COR-L47 (cell line): ENCODE measurements at regions not wholly inside any gene's neighbourhood (a gene's known extent, or its start where the extent isn't known, plus 50 kb on each side); places are given as distances from the start of the nearest gene placed in this dataset.
"Not testable (repeated sequence)": the region's sequence is repeated elsewhere in the genome, so short reads cannot be mapped to it uniquely, and the experiment has no call there.

Experiments
- DNase-seq: peaks from one replicate; lab custom pipeline; 2025; lab: John Stamatoyannopoulos, UW

DNA sequence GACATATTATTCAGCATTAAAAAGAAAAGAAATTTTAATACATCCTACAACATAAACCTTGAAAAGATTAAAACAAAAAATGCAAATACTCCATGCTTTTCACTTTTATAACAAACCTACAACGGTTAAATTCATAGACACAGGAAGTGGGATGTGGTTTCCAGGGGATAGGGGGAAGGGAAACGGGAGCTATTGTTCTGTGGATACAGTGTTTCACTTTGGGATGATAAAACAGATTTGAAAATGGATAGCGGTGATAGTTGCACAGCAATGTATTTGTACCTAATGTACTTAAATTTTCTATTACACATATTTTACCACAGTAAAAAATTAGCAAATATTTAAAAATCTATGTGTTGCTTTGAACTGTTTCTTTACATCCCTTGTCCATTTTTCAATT is 368.0 kb downstream of the CDY2B start:
- not testable (repeated sequence) for DNase-seq

GRCh38 chrY:17511476-17511875 is 368.5 kb downstream of the CDY2B start:
- DNase-seq, result not testable (repeated sequence)

DNA sequence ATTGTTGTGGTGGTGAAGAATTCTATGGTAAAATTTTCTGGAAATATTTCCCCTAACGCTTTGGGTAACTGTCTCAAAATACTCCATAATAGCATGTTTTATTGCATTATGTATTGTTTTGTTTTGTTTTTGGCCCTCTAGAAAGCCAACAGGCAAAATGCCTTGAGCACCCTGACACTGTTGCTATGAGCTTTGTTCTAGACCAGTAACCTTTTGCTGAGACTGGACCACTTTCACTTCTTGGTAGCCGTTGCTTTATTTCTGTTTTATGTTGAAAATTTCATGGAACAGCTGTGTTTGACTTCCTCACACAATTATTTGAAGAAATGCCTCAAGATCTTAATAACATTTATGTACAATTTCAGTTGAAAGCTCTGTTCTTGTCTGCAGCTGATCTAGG is 374.2 kb downstream of the CDY2B start:
- DNase-seq, result not testable (repeated sequence)

- not testable (repeated sequence) for DNase-seq
Measured at GRCh38 chrY:17484763-17485162, 395.3 kb downstream of the CDY2B start.

- not testable (repeated sequence) for DNase-seq
Measured at GRCh38 chrY:17484157-17484556, 395.9 kb downstream of the CDY2B start.

GRCh38 chrY:17481389-17482022 is 398.5 kb downstream of the CDY2B start:
- DNase-seq, result not testable (repeated sequence)

DNA sequence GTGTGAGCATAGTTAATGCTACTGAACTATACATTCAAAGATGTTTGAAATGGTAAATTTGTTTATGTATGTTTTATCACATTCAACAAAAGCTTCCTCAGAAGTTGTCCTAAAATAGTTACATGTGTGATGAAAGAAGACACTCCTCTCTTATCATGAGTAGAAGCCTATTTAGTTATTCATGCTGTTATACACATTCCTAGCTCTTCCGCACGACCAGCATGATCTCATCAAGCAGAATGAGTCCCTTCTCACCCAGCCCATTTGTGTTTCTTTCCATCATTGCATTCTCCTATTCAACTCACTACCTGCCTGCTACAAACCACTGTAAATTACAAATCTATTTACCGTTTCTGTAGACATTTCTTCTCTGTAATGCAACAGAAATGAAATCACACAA is 408.0 kb downstream of the CDY2B start:
- DNase-seq, result not testable (repeated sequence)

DNA sequence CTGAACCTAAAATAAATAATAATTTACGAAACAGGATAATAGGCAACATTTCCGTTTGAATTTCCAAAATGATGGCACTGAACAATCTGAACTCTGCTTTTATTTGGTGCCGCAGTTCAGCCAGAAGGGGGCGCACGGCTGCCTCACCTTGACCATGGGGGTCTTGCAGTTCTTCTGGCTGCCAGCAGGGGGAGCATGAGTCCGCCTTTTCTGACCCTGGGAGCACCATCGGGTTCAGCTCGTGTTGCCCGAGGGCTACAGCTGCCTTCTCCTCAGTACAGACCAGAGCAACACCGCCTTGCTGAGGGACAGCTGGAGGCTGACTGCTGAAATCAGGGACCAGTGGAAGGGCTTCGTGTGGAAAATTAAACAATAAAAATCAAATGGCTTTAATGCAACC is 420.3 kb downstream of the CDY2B start:
- not testable (repeated sequence) for DNase-seq

DNA sequence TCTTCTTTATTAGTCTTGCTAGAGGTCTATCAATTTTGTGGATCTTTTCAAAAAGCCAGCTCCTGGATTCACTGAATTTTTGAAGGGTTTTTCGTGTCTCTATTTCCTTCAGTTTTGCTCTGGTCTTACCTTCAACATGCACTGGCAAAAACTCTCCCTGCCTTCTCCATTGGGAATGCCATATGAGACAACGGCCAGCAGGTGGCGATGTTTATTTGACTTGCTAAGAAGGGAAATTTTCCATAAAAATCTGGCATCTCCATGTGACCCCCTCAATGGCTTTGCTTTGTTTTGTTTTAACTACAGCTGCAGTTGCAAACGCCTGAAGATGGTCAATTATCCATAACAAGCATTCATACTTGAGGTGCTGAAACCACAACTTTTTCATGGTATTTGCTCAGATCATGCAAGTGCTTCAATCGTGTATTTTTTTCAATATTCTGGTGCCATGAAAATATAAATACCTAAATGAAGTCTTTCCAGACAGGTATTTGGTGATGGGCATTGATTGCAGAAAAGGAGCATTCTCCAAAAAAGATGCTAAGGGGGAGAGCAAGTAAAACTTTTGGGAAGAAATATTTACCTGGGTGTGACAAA is 449.4 kb downstream of the CDY2B start:
- peak; percentile 0 for DNase-seq

- no peak for DNase-seq
Measured at GRCh38 chrY:17398336-17399072, 481.5 kb downstream of the CDY2B start.

DNA sequence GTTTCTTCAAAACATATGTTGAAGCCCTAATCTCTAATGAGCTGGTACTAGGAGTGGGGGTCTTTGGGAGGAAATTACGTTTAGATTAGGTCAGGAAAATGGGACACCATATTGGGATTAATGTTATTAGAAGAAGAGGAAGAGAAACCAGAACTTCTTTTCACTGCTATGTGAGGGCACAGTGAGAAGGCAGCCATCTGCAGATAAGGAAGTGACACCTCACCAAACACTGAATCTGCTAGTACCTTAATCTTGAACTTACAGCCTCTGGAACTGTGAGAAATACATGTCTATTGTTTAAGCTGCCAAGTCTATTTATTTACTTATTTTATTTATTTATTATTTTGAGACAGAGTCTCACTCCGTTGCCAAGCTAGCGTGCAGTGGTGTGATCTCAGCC is 482.4 kb downstream of the CDY2B start:
- no peak for DNase-seq

DNA sequence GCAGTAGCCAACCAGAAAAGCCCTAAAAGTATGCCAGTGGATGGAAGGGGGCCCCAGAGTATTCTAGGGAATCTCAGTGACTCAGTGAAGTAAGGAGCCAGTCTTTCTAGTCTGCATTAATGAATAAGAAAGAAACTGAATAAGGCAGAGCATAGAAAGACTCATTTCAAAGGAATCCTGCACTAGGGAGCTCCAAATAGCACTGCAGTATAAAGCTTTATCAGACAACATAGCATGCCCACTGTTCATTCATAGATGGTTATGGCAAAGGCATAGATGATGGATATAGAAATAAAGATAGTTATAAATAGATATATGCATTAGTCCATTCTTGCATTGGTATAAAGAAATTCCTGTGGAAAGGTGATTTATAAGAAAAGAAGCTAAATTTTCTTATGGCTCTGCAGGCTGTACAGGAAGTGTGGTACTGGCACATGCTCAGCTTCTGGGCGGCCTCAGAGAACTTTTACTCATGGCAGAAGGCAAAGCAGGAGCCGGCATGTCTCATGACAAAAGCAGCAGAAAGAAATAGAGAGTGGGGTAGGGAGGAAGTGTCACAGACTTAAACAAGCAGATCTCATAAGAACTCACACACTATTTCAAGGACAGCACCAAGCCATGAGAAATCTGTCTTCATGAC is 498.5 kb downstream of the CDY2B start:
- DNase-seq, result no peak

- no peak for DNase-seq
Measured at GRCh38 chrY:17378326-17378725, 501.7 kb downstream of the CDY2B start.

DNA sequence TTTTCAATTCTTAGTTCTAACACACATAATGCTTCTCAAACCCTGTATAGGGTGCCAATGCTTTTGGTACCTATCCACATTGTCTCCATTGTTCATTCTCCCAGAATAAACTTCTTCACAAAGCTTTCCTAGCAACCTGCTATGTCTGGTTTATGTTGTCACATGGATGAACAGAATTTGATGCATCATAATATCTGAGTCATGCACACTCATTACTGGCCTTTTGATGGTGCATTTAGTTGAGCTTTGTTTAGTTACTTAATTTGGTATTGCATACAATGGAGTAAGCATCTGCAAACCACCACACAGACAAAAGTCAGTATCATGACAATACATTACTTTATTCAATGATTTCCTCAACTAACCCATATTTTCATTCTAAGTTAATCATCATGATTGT is 511.6 kb downstream of the CDY2B start:
- no peak for DNase-seq

DNA sequence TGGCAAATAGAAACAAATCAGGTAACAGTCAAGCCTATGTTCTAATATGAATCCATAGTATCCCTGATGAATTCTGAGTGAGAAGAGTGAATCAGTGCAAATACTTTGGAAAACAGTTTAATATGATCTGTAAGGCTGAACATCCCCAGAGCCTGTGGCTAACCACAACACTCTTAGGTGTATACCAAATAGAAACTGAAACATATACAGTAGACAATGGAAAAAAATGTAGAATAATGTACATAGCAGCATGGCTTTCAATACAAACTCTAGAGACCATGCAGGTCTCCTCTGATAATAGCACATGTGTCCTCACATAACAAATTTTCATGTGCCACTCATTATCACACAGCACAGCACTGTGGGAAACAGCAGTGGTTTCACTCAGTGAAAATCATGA is 513.6 kb downstream of the CDY2B start:
- DNase-seq, result no peak

DNA sequence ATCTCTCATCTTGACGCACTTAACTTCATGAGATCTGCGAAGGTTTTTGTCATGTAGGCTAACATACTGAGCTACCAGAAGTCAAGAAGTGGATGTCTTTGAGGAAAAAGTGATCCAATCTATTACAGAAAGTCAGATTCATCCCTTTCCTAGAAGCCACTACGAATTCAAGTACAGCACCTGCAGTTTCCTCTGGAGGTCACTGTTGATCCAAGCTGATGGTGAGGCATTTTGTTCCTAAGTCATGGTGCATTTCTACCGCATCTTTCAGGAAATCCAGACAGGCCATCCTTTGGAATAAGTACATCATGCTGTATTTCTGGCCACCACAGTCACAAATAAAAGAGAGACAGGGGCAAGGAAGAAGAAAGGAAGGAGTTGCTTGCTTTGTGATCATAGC is 541.0 kb downstream of the CDY2B start:
- DNase-seq, result no peak

- DNase-seq, result no peak
Measured at GRCh38 chrY:17330733-17331132, 549.3 kb downstream of the CDY2B start.

GRCh38 chrY:17319916-17320315 is 560.1 kb downstream of the CDY2B start:
- DNase-seq, result no peak

DNA sequence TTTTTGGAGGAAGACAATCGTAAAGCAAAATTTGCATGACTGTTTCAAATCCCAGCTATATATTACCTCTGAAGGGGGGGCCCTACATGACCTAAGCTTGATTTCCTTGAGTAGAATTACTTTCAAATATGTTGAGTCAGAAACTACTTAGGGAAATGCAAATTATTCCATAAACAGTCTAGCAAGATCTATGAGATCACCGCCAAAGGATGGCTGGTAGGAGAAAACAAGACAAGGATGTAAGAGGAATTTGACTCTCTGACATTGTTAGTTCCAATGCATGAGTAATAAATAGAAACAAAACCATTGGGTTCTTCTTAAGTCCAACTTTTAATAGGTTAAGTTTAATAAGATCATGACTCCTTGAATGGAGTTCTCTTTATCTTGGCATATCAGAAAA is 561.4 kb downstream of the CDY2B start:
- no peak for DNase-seq

DNA sequence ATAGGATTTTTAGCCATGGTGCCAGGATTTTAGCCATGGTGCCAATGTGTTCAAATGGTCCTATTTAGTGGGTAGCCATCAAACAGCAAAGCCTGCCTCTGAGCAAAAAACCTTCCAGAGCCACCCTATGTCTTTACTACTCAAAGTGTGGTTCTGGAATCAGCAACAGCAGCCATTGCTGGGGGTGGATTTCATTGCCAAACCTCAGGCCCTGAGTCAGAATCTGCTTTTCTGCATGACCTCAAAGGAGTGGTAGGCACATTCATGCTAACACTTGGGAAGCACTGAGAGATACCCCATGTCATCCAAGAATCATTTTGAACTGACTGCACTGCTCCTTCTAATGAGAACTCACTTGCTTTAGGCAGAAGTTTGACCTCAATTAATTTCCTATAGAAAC is 603.0 kb downstream of the CDY2B start:
- no peak for DNase-seq

- DNase-seq, result no peak
Measured at GRCh38 chrY:17259497-17259896, 620.5 kb downstream of the CDY2B start.

DNA sequence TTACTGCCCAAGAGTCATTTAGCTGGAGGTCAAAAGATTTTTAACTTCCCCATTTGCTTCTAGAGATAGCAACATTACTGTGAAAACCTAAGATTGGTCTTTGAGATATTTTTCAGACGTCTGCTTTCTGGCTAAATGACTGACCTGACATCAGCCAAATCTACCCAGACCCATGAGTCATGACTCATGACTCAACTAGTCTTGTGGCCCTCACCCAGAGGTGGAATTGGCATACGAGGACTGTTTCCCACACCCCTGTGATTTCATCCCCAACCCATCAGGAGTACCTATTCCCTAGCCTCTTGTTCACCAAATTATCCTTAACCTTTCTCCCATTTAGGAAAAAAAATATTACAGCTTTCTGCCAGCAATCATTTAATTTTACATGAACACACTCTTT is 641.6 kb downstream of the CDY2B start:
- no peak for DNase-seq

DNA sequence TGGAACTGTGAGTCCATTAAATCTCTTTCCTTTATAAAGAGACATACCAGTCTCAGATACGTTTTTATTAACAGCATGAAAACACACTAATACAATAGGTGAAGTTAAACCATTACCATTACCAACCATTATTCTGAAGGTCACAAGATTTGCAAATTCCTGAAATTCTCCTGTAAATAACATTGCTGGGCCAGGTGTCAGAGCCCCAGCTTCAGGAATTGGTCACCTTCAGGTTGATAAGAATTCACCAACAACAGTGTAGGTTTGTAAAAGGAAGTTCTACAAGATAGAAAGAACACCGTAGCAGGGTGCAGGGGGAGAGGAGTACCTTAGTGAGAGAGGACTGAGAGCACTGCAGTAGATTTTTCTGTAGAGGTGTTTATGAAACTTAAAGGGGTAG is 644.3 kb downstream of the CDY2B start:
- no peak for DNase-seq
